ENCODE measurements at regions not wholly inside any gene's neighbourhood (a gene's known extent, or its start where the extent isn't known, plus 50 kb on each side); places are given as distances from the start of the nearest gene placed in this dataset.

DNA sequence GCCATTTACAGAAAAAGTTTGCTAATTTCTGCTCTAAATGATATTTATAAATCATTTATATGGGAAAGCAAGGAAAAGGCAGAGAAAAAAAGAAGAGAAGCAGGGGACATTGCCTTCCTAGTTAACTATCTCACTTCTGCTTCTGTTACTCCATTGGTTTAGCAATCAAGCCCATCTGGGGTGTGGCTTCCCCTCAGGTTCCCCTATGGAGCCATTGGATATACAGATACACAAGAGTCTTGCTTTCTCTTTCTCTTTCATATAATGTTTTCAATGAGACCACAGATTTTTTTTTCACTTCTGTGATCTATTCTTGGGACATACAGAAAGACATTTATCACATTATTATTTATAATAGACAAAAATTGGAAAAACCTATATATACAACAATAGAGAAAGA, 105.6 kb upstream of the TOM1L1 start:
- TF ChIP-seq CTCF (IDR thresholded peaks at IDR 0.05) (no peak), POLR2A (IDR thresholded peaks at IDR 0.05) (no peak)
